GM19463 (cell line): ENCODE measurements at regions not wholly inside any gene's neighbourhood (a gene's known extent, or its start where the extent isn't known, plus 50 kb on each side); places are given as distances from the start of the nearest gene placed in this dataset.
A peak's percentile ranks its signal among the peaks of the same experiment; 100 is the strongest.

Experiments
- ATAC-seq: cut with Tn5 transposase; IDR thresholded peaks from one replicate; pipeline ENCODE4 v1.9.1; 2021; ENCODE audit warnings: mild to moderate bottlenecking, moderate library complexity; ENCODE audit not compliant: unreplicated experiment

DNA sequence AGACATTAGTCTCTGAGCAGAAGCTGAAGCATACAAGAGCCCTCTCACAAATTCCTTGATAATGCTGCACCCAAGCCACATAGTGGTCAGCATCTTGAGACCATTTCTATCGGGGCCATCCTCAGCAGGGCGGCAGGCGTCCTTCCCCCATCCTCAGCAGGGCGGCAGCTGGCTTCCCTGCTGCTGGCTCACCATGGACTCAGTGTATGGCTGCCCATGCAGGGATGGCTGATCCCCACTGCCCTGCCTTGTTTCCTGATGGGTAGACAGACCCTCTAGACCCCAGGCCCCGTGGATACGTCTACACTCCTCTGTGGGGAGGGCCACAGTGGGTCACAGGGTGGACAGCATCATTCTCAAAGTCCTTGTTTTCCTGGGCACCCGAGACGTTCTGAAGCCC, 406.8 kb downstream of the TCERG1L start:
- no peak for ATAC-seq

- no peak for ATAC-seq
Observed at GRCh38 chr10:130905386-130905785, 406.1 kb downstream of the TCERG1L start.

DNA sequence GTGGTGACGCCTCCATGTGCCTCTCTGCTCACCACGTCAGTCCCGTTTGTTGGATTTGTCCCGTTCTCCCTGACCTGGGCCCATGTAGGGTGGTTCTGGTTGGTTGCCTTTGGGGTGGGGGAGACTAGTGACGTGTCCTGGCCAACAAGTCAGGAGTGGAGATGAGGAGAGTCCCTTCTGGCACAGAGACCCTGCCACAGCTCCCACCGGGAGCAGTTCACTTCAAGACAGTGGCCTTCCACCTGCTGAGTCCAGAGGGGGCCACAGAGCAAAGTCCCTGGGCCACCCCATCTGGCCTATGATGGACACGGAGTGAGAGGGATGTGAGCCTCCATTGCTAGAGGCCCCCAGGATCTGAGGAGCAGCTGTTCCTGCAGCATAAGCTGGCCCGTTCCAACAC, 405.6 kb downstream of the TCERG1L start:
- no peak for ATAC-seq

- no peak for ATAC-seq
Observed at GRCh38 chr10:130910848-130911247, 400.7 kb downstream of the TCERG1L start.

DNA sequence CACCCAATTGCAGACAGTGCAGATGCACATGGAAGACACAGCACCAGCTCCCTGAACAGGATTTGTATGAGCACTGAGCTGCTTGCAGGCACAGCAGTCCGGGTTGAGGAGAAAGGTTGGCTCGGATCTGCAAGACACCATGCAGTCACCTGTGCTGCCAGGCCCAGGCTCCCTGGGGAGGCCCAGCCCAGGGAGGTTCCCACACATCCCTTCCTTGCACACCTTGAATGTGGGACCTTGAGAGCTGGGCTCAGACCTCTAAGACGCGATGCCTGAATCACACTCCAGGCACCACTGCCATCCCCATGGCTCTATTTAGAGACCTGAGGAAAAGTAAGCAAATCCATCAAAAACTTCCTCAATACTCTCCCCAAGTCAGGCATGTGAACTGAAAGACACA, 397.7 kb downstream of the TCERG1L start:
- no peak for ATAC-seq

GRCh38 chr10:130914367-130914766, 397.2 kb downstream of the TCERG1L start:
- no peak for ATAC-seq

- ATAC-seq = no peak
Observed at GRCh38 chr10:130915065-130915464, 396.5 kb downstream of the TCERG1L start.

GRCh38 chr10:130921461-130921860, 390.1 kb downstream of the TCERG1L start:
- ATAC-seq = no peak

DNA sequence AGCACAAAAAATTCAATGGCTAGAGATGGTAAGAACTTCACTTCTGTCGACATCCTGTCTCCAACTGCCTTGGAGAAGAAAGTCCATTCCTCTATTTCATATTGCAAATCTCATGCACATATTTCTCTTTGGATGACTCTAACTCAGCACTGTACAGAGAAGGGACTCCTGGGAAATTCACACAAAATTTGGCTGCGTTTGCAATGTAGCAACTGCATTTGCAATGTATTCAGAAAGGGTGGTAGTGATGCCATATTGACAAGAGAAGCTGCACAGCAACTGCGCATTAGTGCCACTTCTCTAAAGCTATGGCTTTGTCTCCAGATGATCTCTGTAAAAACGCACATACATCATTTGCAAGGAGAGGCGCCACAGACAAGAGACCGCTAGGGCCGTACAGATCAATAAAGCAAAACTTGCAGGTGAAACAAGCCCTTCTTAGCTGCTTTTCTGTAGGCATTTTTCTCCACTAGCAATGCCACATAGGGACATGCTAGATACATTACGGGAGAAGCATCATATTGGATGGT, 389.5 kb downstream of the TCERG1L start:
- ATAC-seq = no peak

- no peak for ATAC-seq
Observed at GRCh38 chr10:130923596-130923995, 387.9 kb downstream of the TCERG1L start.

GRCh38 chr10:130924138-130924819, 387.2 kb downstream of the TCERG1L start:
- ATAC-seq = no peak

DNA sequence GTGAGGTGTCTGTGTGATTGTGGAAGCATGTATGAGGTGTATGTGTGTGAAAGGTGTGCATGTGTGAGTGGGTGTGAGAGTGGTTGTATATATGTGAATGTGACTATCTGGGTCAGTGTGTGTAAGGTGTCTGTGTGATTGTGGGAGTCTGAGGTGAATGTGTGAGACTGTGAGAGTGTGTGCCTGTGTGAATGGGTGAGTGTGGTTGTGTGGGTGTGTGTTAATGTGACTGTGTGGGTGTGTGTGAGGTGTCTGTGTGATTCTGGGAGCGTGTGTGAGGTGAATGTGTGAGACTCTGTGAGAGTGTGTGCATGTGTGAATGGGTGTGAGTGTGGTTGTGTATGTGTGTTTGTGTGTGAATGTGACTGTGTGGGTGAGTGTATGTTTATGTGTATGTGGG, 385.1 kb downstream of the TCERG1L start:
- ATAC-seq = no peak

GRCh38 chr10:130927157-130927556, 384.4 kb downstream of the TCERG1L start:
- ATAC-seq = peak; percentile 42

- no peak for ATAC-seq
Observed at GRCh38 chr10:130928306-130928705, 383.2 kb downstream of the TCERG1L start.

DNA sequence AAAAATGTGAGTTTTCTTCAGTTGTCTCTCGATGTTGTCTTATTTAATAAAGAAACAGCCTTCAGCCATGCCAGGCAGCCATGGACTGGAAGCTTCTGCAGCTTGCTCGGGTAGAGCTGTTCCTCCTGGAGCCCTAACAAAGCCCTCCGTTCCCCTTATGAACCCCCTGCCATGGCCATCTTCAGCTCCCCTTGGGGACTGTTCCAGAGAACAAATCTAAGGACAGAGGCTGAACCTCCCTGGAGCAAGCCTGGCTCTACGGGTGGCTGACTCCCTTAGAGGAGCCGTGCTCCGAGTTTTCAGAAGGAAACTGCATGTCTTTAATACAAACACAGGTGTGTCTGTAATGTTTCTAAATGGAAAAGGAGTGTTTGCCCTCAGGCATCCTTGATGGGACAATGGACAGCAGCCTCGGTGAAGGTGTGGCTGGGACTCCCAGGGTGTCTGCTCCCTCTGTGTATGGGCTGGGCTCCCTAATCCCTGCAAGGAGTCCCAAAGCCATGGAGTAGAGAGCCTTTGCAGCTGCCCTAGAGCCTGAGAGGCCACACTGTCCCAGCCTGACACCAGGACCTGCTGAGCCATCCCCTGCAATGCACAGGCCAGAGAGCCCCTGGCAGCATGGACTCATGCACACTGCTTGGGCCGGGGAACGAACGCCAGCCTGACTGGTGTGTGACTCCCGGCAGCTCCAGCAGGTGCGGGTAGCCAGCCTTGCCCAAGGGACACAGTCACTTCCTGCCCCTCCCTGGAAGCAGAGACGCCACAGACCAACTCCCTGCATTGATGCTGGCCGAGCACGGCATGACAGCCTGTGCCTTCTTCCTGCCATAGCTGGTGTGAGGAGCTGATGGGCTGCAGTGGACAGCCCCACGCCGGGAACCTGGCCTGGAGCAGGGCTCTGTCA, 381.8 kb downstream of the TCERG1L start:
- ATAC-seq = no peak

GRCh38 chr10:130930821-130931220, 380.7 kb downstream of the TCERG1L start:
- no peak for ATAC-seq

DNA sequence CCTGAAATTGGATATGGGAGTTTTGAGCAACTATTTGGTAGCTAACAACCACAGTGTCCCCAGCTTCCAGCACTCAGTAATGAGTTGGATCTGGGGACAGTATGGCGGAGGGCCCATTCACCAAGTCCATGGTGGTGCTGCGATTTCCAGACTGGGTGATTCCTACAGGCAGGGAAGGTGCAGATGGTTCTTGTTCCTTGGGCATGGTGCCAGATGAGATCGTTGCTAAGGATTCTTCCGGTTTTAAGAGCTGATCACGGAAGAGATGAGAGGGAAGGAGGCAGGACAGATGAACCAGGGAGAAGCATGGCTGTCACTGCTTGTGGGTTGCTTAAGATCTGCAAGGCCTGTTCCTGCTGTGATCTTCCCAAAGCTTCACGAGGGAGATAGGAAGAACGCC, 380.3 kb downstream of the TCERG1L start:
- ATAC-seq = no peak

DNA sequence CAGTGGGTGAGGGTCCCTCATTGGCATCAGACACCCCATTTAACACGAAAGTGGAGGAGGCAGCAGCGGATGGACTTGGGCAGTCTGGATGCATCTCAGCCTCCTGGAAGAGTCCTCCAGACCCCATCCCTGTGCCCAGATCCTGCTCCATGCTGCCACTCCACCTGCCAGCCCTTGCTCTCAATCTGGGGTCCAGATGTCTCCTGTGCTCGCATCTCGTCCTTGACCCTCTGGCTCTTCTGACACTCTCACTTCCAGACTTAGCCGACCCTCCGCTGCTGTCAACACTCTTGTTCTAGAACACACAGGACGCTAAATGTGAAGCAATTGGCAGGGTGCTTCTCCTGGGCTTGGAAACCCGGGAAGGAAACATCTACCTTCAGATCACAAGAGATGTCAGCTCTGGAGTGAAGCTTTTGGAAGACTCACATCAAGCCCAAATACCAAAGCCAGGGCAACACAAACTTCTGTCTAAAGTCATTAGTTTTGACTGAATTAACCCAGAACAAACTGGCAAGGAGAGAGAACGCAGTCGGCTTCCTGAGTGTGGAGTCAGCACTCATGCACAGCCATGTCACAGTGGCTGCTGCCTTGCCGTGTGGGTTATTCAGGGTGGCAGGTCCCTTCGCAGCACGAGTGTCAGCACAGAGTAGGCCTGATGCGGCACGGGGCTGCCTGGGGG, 379.1 kb downstream of the TCERG1L start:
- no peak for ATAC-seq

- no peak for ATAC-seq
Observed at GRCh38 chr10:130933008-130933390, 378.5 kb downstream of the TCERG1L start.

- no peak for ATAC-seq
Observed at GRCh38 chr10:130934293-130935127, 377.0 kb downstream of the TCERG1L start.

- no peak for ATAC-seq
Observed at GRCh38 chr10:130935128-130935439, 376.4 kb downstream of the TCERG1L start.
